ENCODE measurements at regions not wholly inside any gene's neighbourhood (a gene's known extent, or its start where the extent isn't known, plus 50 kb on each side); places are given as distances from the start of the nearest gene placed in this dataset.

GRCh38 chr15:62459875-62460274 lies 294.8 kb upstream of the C2CD4B start:
- Histone ChIP-seq H3K27ac (replicated peaks) (no peak overlapping the region), H3K4me3 (replicated peaks; ENCODE audit: insufficient read depth, low read length) (no peak overlapping the region), H3K27me3 (ENCODE audit: insufficient read depth, poor library complexity, severe bottlenecking) (no peaks in the 10 kb centered on the region)
- DNase-seq (ENCODE audit: low read depth in 1 of 2, low spot score in 1 of 2): no peak
- no peak for TF ChIP-seq SPI1 (IDR thresholded peaks at IDR 0.05; ENCODE audit: borderline replicate concordance, low read depth)

DNA sequence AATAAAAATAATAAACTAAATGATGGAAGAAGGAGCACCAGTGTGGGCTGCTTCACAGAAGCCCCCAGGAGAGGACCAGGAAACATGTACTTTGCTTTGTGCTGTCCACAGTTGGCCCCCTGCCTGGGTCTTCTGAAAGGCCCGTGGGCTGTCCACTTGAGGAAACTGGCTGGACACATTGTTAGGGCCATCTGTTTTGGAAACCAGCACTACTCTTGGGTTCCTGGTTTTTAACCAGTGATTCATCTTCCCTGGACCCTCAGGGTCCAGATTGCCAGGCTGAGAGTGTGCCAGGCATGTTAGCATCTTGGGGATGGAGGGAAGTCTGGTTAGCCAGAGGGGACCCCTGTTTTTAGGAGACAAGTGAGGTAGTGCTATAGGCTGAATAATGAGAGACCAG lies 297.2 kb upstream of the C2CD4B start:
- no peaks in the 10 kb centered on the region for H3K27me3 ChIP-seq (ENCODE audit: insufficient read depth, poor library complexity, severe bottlenecking)
- DNase-seq (ENCODE audit: low read depth in 1 of 2, low spot score in 1 of 2): no peak
- TF ChIP-seq SPI1 (IDR thresholded peaks at IDR 0.05; ENCODE audit: borderline replicate concordance, low read depth): no peak
- TF ChIP-seq, protein P1, sequence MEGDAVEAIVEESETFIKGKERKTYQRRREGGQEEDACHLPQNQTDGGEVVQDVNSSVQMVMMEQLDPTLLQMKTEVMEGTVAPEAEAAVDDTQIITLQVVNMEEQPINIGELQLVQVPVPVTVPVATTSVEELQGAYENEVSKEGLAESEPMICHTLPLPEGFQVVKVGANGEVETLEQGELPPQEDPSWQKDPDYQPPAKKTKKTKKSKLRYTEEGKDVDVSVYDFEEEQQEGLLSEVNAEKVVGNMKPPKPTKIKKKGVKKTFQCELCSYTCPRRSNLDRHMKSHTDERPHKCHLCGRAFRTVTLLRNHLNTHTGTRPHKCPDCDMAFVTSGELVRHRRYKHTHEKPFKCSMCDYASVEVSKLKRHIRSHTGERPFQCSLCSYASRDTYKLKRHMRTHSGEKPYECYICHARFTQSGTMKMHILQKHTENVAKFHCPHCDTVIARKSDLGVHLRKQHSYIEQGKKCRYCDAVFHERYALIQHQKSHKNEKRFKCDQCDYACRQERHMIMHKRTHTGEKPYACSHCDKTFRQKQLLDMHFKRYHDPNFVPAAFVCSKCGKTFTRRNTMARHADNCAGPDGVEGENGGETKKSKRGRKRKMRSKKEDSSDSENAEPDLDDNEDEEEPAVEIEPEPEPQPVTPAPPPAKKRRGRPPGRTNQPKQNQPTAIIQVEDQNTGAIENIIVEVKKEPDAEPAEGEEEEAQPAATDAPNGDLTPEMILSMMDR (IDR thresholded peaks at IDR 0.05; ENCODE audit: insufficient read depth, low read length): no peak
- TF ChIP-seq, protein P2, sequence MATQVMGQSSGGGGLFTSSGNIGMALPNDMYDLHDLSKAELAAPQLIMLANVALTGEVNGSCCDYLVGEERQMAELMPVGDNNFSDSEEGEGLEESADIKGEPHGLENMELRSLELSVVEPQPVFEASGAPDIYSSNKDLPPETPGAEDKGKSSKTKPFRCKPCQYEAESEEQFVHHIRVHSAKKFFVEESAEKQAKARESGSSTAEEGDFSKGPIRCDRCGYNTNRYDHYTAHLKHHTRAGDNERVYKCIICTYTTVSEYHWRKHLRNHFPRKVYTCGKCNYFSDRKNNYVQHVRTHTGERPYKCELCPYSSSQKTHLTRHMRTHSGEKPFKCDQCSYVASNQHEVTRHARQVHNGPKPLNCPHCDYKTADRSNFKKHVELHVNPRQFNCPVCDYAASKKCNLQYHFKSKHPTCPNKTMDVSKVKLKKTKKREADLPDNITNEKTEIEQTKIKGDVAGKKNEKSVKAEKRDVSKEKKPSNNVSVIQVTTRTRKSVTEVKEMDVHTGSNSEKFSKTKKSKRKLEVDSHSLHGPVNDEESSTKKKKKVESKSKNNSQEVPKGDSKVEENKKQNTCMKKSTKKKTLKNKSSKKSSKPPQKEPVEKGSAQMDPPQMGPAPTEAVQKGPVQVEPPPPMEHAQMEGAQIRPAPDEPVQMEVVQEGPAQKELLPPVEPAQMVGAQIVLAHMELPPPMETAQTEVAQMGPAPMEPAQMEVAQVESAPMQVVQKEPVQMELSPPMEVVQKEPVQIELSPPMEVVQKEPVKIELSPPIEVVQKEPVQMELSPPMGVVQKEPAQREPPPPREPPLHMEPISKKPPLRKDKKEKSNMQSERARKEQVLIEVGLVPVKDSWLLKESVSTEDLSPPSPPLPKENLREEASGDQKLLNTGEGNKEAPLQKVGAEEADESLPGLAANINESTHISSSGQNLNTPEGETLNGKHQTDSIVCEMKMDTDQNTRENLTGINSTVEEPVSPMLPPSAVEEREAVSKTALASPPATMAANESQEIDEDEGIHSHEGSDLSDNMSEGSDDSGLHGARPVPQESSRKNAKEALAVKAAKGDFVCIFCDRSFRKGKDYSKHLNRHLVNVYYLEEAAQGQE (IDR thresholded peaks at IDR 0.05; ENCODE audit: insufficient replicate concordance, low read depth): no peak
- TF ChIP-seq POLR2AphosphoS5 (IDR thresholded peaks at IDR 0.05; ENCODE audit: low read depth): no peak
- TF ChIP-seq GABPA (IDR thresholded peaks at IDR 0.05; ENCODE audit: low read depth): no peak
- no peak overlapping the region for H3K27ac ChIP-seq (replicated peaks)
- H3K4me3 ChIP-seq (replicated peaks; ENCODE audit: insufficient read depth, low read length): no peak overlapping the region

GRCh38 chr15:62462721-62463120 lies 297.6 kb upstream of the C2CD4B start:
- no peak overlapping the region for H3K4me3 ChIP-seq (replicated peaks; ENCODE audit: insufficient read depth, low read length)
- H3K27me3 ChIP-seq (ENCODE audit: insufficient read depth, poor library complexity, severe bottlenecking): no peaks in the 10 kb centered on the region
- no peak overlapping the region for H3K27ac ChIP-seq (replicated peaks)
- no peak for DNase-seq (ENCODE audit: low read depth in 1 of 2, low spot score in 1 of 2)
- TF ChIP-seq, protein P2 (IDR thresholded peaks at IDR 0.05; ENCODE audit: insufficient replicate concordance, low read depth): no peak
- TF ChIP-seq, protein P1 (IDR thresholded peaks at IDR 0.05; ENCODE audit: insufficient read depth, low read length): no peak
- no peak for TF ChIP-seq GABPA (IDR thresholded peaks at IDR 0.05; ENCODE audit: low read depth)

- Histone ChIP-seq H3K27ac (replicated peaks) (no peak overlapping the region), H3K4me3 (replicated peaks; ENCODE audit: insufficient read depth, low read length) (no peak overlapping the region), H3K27me3 (ENCODE audit: insufficient read depth, poor library complexity, severe bottlenecking) (no peaks in the 10 kb centered on the region)
- TF ChIP-seq, protein P2 (IDR thresholded peaks at IDR 0.05; ENCODE audit: insufficient replicate concordance, low read depth): no peak
- TF ChIP-seq POLR2AphosphoS5 (IDR thresholded peaks at IDR 0.05; ENCODE audit: low read depth) (no peak), SPI1 (IDR thresholded peaks at IDR 0.05; ENCODE audit: borderline replicate concordance, low read depth) (no peak), GABPA (IDR thresholded peaks at IDR 0.05; ENCODE audit: low read depth) (no peak)
- TF ChIP-seq, protein P1 (IDR thresholded peaks at IDR 0.05; ENCODE audit: insufficient read depth, low read length): no peak
- DNase-seq (ENCODE audit: low read depth in 1 of 2, low spot score in 1 of 2): no peak
Observed at GRCh38 chr15:62464705-62465104, 299.6 kb upstream of the C2CD4B start.
